Chondrocyte (in vitro differentiated cells): ENCODE measurements at regions not wholly inside any gene's neighbourhood (a gene's known extent, or its start where the extent isn't known, plus 50 kb on each side); places are given as distances from the start of the nearest gene placed in this dataset.

Experiments
- DNase-seq: peaks from one replicate; pipeline ENCODE4 v3.0.0; 2021; ENCODE audit warnings: mixed read lengths, low spot score
- H3K27ac Mint-ChIP-seq: one replicate; pipeline ENCODE4 v1.8.0; 2021; ENCODE audit warnings: mild to moderate bottlenecking, moderate library complexity, mixed read lengths; ENCODE audit not compliant: unreplicated experiment
- H3K27me3 Mint-ChIP-seq: 2 replicates; pipeline ENCODE4 v1.8.0; 2021; ENCODE audit warnings: low read depth, mixed read lengths
- H3K36me3 Mint-ChIP-seq: 2 replicates; pipeline ENCODE4 v1.8.0; 2021; ENCODE audit warnings: low read depth, mixed read lengths
- H3K4me1 Mint-ChIP-seq: 2 replicates; pipeline ENCODE4 v1.8.0; 2021; ENCODE audit warnings: low read depth, mild to moderate bottlenecking, mixed read lengths
- H3K4me3 Mint-ChIP-seq: one replicate; pipeline ENCODE4 v1.8.0; 2021; ENCODE audit warnings: mild to moderate bottlenecking, moderate library complexity, mixed read lengths; ENCODE audit not compliant: unreplicated experiment
- H3K9me3 Mint-ChIP-seq: 2 replicates; pipeline ENCODE4 v1.8.0; 2021; ENCODE audit warnings: low read depth, mixed read lengths
- TF ChIP-seq, protein P1 (sequence below): fragments of 200-600 bp; sonication (generic); IDR thresholded peaks from 2 replicates; pipeline ENCODE4 v1.5.0; 2021; ENCODE audit warnings: antibody characterized with exemption, mild to moderate bottlenecking, moderate library complexity

DNA sequence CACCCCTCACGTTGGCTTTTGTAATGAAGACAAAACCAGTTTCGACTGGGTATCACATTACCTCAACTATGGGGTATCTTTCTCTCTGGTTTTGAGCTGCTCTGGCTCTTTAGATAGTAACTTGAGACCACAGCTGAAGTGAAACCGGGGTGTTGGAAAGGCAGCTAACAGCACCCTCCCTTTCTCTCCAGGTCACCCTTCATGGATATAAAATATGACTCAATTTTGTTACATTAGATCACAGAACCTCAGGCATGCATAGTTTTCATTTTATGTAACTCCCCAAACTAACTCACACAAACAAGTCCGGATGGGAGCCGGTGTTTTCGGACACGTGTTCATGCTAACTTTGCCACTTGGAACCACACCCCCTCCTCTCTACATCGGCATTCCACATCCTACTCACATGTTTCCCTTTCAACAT lies 90.7 kb downstream of the NR2F2 start:
- Mint-ChIP-seq H3K27me3 (peaks cover 70% of the 10 kb centered on the region), H3K36me3 (peaks cover 7% of the 10 kb centered on the region), H3K27ac (no peak overlapping the region), H3K4me1 (peaks cover 18% of the 10 kb centered on the region), H3K9me3 (peaks cover 4% of the 10 kb centered on the region), H3K4me3 (peak overlapping the region; percentile 8)
- DNase-seq = no peak
- TF ChIP-seq, protein P1, sequence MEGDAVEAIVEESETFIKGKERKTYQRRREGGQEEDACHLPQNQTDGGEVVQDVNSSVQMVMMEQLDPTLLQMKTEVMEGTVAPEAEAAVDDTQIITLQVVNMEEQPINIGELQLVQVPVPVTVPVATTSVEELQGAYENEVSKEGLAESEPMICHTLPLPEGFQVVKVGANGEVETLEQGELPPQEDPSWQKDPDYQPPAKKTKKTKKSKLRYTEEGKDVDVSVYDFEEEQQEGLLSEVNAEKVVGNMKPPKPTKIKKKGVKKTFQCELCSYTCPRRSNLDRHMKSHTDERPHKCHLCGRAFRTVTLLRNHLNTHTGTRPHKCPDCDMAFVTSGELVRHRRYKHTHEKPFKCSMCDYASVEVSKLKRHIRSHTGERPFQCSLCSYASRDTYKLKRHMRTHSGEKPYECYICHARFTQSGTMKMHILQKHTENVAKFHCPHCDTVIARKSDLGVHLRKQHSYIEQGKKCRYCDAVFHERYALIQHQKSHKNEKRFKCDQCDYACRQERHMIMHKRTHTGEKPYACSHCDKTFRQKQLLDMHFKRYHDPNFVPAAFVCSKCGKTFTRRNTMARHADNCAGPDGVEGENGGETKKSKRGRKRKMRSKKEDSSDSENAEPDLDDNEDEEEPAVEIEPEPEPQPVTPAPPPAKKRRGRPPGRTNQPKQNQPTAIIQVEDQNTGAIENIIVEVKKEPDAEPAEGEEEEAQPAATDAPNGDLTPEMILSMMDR = no peak

DNA sequence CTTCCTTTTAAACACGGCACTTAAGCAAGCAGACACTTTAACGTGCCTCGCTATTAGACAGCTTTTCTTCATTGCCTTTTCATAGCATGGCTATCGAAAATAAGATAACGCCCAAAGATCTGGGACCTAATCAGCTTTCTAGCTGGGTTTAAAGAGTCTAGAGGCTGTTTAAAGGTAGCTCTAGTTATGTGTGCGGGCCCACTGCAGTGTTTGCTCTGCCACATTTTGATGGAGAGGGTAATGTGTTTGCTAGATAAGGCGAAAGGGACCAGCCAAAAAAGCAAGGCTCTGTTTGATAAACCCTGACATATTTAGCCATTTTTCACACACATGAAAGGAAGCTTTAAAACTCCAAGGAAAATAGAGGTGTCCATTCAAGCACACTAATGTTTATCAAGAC lies 91.6 kb downstream of the NR2F2 start:
- TF ChIP-seq, protein P1 = no peak
- peaks cover 13% of the 10 kb centered on the region for H3K4me1 Mint-ChIP-seq
- no peak for DNase-seq
- H3K36me3 Mint-ChIP-seq = peaks cover 7% of the 10 kb centered on the region
- H3K9me3 Mint-ChIP-seq = peaks cover 4% of the 10 kb centered on the region
- peaks cover 64% of the 10 kb centered on the region for H3K27me3 Mint-ChIP-seq
- no peak overlapping the region for H3K4me3 Mint-ChIP-seq
- H3K27ac Mint-ChIP-seq = no peak overlapping the region

DNA sequence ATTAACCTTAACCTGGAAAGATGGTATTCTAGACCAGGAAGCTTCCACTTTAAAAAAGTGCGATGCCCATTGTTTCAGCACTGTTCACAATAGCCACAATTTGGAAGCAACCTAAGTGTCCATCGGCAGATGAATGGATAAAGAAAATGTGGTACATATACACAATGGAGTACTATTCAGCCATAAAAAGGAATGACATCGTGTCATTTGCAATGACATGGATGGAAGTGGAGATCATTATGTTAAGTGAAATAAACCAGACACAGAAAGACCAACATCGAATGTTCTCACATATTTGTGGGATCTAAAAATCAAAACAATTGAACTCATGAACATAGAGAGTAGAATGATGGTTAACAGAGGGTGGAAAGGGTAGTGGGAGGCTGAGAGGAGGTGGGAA lies 94.2 kb downstream of the NR2F2 start:
- no peak for DNase-seq
- peaks cover 39% of the 10 kb centered on the region for H3K27me3 Mint-ChIP-seq
- H3K4me1 Mint-ChIP-seq = peaks cover 16% of the 10 kb centered on the region
- no peak overlapping the region for H3K27ac Mint-ChIP-seq
- H3K9me3 Mint-ChIP-seq = peaks cover 4% of the 10 kb centered on the region
- peaks cover 6% of the 10 kb centered on the region for H3K36me3 Mint-ChIP-seq
- TF ChIP-seq, protein P1 = no peak
- no peak overlapping the region for H3K4me3 Mint-ChIP-seq

DNA sequence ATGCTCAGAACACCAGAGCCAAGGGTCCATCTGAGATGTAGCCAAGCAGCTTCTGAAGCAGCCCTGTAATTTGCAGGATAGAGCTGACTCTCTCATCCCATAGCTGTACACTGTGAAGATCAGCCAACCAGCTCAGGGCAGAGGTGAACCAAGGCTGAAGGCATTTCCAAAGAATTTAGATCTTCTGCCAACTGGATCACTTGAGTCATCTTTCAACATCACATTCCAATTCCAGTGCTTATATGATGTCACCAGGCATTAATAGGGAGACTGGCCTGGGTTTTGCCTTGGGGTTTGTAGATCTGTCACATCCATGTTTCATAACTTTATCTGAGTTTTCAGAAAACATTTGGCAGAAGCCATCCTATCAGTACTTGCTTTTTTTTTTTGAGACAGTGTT lies 98.2 kb downstream of the NR2F2 start:
- H3K36me3 Mint-ChIP-seq = peaks cover 3% of the 10 kb centered on the region
- TF ChIP-seq, protein P1 = no peak

DNA sequence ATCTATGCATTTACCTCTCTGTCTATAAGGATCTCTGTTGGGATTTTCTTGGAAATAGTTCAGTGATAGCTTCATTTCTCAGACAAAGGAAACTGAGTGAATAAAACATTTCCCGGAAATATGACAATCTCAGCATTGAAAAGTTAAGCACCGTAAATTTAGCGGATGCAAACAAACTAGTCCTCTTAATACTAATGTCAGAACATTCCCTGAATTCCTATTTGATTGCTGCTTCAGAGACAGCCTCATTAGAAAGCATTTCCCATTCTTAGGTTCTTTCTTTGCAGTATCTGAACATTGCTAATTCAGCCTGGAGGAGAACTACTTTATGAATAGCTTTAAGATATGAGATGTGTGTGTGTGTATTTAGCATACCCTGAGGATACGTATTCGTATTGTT lies 101.3 kb downstream of the NR2F2 start:
- H3K9me3 Mint-ChIP-seq = no peaks in the 10 kb centered on the region
- peaks cover 3% of the 10 kb centered on the region for H3K27me3 Mint-ChIP-seq
- H3K4me1 Mint-ChIP-seq = peaks cover 10% of the 10 kb centered on the region
- no peak overlapping the region for H3K4me3 Mint-ChIP-seq
- H3K27ac Mint-ChIP-seq = no peak overlapping the region
- TF ChIP-seq, protein P1 = no peak
- DNase-seq = no peak
- no peaks in the 10 kb centered on the region for H3K36me3 Mint-ChIP-seq

More for the DNA sequence above, 98.2 kb downstream of the NR2F2 start:
- Mint-ChIP-seq H3K27ac (peak overlapping the region; percentile 57), H3K9me3 (peaks cover 4% of the 10 kb centered on the region), H3K4me3 (no peak overlapping the region), H3K4me1 (peaks cover 10% of the 10 kb centered on the region), H3K27me3 (peaks cover 15% of the 10 kb centered on the region)
- DNase-seq = no peak
